GM12878 (cell line): ENCODE measurements at regions not wholly inside any gene's neighbourhood (a gene's known extent, or its start where the extent isn't known, plus 50 kb on each side); places are given as distances from the start of the nearest gene placed in this dataset.

Experiments used
- CBX5 ChIP-seq: sonication (generic); IDR thresholded peaks from 2 replicates; pipeline ENCODE4 v1.6.1; 2016; ENCODE audit warnings: low read depth, moderate library complexity, mild to moderate bottlenecking, inconsistent platforms
- MEF2B ChIP-seq: fragments of 450-650 bp; IDR thresholded peaks from 2 replicates; pipeline ENCODE4 v1.6.1; 2018; ENCODE audit warnings: mild to moderate bottlenecking, moderate library complexity; ENCODE audit not compliant: partially characterized antibody, poor library complexity, severe bottlenecking
- POLR2A ChIP-seq: IDR thresholded peaks from 2 replicates; pipeline ENCODE4 v1.6.1; 2011; ENCODE audit warnings: low read depth, mild to moderate bottlenecking, low read length
- RBBP5 ChIP-seq: fragments of 200-600 bp; sonication (generic); conservative IDR thresholded peaks from 2 replicates; pipeline ENCODE4 v1.6.1; 2016
- RELA ChIP-seq: fragments of 450-650 bp; IDR thresholded peaks from 2 replicates; pipeline ENCODE4 v1.8.0; 2014; ENCODE audit warnings: borderline replicate concordance; ENCODE audit not compliant: partially characterized antibody
- ZNF24 ChIP-seq: fragments of 450-650 bp; IDR thresholded peaks from 2 replicates; pipeline ENCODE4 v1.6.1; 2017; ENCODE audit warnings: antibody characterized with exemption, mild to moderate bottlenecking
- TF ChIP-seq, protein P1 (sequence below), 3 experiments: IDR thresholded peaks in 2 of 3; conservative IDR thresholded peaks in 1 of 3; 2 replicates each; pipeline ENCODE4 v1.5.1; 2011; ENCODE audit warnings: low read depth in 3 of 3, low read length in 3 of 3, mild to moderate bottlenecking in 3 of 3, control low read depth in 2 of 3, moderate library complexity in 2 of 3, inconsistent platforms in 1 of 3, mixed read lengths in 1 of 3; ENCODE audit not compliant: control insufficient read depth in 2 of 3, insufficient read depth in 1 of 3; ENCODE audit errors: extremely low read depth in 1 of 3

DNA sequence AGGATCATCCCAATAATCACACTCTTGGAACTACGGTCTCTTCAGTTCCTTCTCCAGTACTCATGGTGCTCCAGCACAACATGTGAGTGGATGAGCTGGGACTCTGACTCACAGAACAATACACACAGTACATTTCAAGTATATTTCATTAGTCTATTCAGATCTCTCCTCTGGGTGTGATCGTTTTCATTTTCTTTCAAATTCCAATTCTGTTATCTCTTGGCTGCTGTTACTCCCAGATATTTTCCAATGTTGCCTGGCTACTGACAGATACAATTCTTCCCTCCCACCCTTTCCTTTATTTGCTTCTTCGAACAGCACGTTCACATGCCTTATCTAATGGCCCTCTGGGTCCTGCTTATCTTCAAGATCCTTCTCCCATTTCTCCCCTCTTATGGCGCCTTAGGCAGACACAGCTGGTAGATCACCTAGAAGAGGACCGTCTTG is 216.0 kb downstream of the ACKR3 start:
- TF ChIP-seq, protein P1, sequence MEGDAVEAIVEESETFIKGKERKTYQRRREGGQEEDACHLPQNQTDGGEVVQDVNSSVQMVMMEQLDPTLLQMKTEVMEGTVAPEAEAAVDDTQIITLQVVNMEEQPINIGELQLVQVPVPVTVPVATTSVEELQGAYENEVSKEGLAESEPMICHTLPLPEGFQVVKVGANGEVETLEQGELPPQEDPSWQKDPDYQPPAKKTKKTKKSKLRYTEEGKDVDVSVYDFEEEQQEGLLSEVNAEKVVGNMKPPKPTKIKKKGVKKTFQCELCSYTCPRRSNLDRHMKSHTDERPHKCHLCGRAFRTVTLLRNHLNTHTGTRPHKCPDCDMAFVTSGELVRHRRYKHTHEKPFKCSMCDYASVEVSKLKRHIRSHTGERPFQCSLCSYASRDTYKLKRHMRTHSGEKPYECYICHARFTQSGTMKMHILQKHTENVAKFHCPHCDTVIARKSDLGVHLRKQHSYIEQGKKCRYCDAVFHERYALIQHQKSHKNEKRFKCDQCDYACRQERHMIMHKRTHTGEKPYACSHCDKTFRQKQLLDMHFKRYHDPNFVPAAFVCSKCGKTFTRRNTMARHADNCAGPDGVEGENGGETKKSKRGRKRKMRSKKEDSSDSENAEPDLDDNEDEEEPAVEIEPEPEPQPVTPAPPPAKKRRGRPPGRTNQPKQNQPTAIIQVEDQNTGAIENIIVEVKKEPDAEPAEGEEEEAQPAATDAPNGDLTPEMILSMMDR (IDR thresholded peaks at IDR 0.05 in 2 of 3, conservative IDR thresholded peaks at IDR 0.05 in 1 of 3; ENCODE audit: control insufficient read depth in 2 of 3, extremely low read depth in 1 of 3, insufficient read depth in 1 of 3, low read depth in 3 of 3, low read length in 3 of 3) = no peak
- no peak for TF ChIP-seq RBBP5
- no peak for TF ChIP-seq RELA
- TF ChIP-seq ZNF24 = no peak
- no peak for TF ChIP-seq MEF2B
- no peak for TF ChIP-seq POLR2A
- no peak for TF ChIP-seq CBX5
